ENCODE measurements at regions not wholly inside any gene's neighbourhood (a gene's known extent, or its start where the extent isn't known, plus 50 kb on each side); places are given as distances from the start of the nearest gene placed in this dataset.

DNA sequence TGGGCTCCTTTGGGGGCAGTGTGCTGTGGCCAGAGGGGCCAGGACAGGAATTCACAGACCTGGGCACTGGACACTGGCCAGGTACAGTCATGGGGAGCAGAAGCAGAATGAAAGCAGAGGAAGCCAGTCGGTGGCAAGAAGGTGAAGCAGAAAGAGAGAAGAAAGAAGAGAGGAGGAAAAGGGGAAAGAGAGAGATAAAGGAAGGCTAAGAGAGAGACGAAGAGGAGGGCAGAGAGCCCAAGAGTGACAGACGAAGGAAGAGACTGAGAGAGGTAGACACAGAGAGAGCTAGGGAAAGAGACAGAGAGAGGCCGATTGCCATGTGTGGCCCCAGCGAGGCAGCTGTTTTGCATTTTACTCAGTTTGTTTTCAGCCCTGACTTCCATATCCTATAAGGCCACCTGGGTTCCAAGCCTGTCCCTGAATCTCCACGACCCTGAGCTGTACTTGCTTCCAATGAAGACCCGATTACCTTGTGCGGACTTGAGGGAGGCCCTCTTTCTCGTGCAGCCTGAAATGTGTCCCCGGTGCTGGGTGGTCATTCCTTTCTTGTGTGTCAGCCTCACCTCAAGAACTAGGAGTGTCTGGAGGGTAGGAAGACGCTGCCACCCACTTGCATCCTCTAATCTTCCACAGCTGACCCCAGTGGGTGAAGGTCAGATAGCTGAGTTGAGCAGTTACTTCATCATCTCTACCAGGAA is 73.9 kb downstream of the LSM3 start:
- no peak for DNase-seq (ENCODE audit: low spot score in 2 of 2)
- Histone ChIP-seq H3K27me3 (no peaks in the 10 kb centered on the region), H3K4me3 (no peak overlapping the region), H3K27ac (peak overlapping the region; percentile 1 to 76), H3K4me1 (peaks cover 0 to 3% of the 10 kb centered on the region in 2 donors), H3K36me3 (no peaks in the 10 kb centered on the region), H3K9me3 (no peaks in the 10 kb centered on the region)
- intact Hi-C loops (cut with DNase I; ENCODE audit: low total_unique reads), result no loop called here
- no peak for TF ChIP-seq POLR2A (IDR thresholded peaks at IDR 0.05)
- no peak for TF ChIP-seq POLR2AphosphoS5 (IDR thresholded peaks at IDR 0.05)
- TF ChIP-seq, protein P1, sequence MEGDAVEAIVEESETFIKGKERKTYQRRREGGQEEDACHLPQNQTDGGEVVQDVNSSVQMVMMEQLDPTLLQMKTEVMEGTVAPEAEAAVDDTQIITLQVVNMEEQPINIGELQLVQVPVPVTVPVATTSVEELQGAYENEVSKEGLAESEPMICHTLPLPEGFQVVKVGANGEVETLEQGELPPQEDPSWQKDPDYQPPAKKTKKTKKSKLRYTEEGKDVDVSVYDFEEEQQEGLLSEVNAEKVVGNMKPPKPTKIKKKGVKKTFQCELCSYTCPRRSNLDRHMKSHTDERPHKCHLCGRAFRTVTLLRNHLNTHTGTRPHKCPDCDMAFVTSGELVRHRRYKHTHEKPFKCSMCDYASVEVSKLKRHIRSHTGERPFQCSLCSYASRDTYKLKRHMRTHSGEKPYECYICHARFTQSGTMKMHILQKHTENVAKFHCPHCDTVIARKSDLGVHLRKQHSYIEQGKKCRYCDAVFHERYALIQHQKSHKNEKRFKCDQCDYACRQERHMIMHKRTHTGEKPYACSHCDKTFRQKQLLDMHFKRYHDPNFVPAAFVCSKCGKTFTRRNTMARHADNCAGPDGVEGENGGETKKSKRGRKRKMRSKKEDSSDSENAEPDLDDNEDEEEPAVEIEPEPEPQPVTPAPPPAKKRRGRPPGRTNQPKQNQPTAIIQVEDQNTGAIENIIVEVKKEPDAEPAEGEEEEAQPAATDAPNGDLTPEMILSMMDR (IDR thresholded peaks at IDR 0.05), result no peak

DNA sequence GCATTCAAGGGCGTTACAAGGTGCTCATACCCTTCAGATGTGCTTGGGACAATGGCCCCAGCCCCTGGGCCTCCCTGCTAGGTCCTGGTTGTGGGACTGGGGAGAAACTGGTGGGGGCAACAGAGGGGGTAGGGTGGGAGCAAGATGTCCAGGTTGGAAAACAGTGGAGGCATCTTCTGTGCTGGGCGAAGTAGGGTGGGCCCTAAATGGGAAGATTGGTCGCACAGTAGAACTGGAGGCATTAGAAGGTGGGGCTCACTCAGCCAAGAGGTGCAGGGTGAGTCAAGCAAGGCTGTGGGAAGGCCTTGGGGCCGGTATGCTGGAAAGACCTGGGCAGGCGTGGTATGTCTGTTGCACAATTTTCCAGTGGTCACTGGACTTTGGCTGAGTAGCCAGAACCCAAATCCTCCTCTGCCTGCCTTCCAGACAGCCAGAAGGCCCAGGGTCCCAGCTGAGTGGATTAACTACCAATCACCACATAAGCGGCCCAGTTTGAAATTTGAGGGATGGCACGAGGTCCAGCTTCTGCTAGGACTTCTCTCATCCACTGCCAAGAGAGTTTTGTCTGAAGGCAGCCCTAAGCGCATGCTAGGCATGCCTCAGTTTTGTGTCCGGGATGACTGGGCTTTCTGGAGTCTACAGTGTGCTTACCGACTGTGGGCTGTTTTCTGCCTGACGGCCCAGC is 74.5 kb downstream of the LSM3 start:
- intact Hi-C loops (cut with DNase I; ENCODE audit: low total_unique reads), result no loop called here
- TF ChIP-seq, protein P1 (IDR thresholded peaks at IDR 0.05), result no peak
- TF ChIP-seq POLR2AphosphoS5 (IDR thresholded peaks at IDR 0.05), result peak in 2 of 3 donors; percentile 14 to 31
- Histone ChIP-seq H3K9me3 (no peaks in the 10 kb centered on the region), H3K27me3 (no peaks in the 10 kb centered on the region), H3K36me3 (no peaks in the 10 kb centered on the region), H3K27ac (peak overlapping the region; percentile 17 to 76), H3K4me1 (peaks cover 0 to 3% of the 10 kb centered on the region in 2 donors), H3K4me3 (no peak overlapping the region)
- DNase-seq (ENCODE audit: low spot score in 2 of 2), result peak in 1 of 2 donors; percentile 41

- DNase-seq (ENCODE audit: low spot score in 2 of 2), result no peak
- Histone ChIP-seq H3K9me3 (no peaks in the 10 kb centered on the region), H3K36me3 (no peaks in the 10 kb centered on the region), H3K27me3 (no peaks in the 10 kb centered on the region), H3K27ac (peak overlapping the region; percentile 17 to 76), H3K4me1 (peaks cover 0 to under 1% of the 10 kb centered on the region in 2 donors), H3K4me3 (no peak overlapping the region)
- intact Hi-C loops (cut with DNase I; ENCODE audit: low total_unique reads), result no loop called here
- TF ChIP-seq POLR2AphosphoS5 (IDR thresholded peaks at IDR 0.05) (peak in 1 of 3 donors; percentile 0), POLR2A (IDR thresholded peaks at IDR 0.05) (no peak)
Observed at GRCh38 chr3:14253707-14254382, 75.2 kb downstream of the LSM3 start.

GRCh38 chr3:14254812-14255702 is 76.4 kb downstream of the LSM3 start:
- Histone ChIP-seq H3K9me3 (no peaks in the 10 kb centered on the region), H3K36me3 (no peaks in the 10 kb centered on the region), H3K27ac (no peak overlapping the region), H3K4me3 (no peak overlapping the region), H3K4me1 (no peaks in the 10 kb centered on the region), H3K27me3 (no peaks in the 10 kb centered on the region)
- TF ChIP-seq, protein P1 (IDR thresholded peaks at IDR 0.05), result no peak
- TF ChIP-seq POLR2AphosphoS5 (IDR thresholded peaks at IDR 0.05), result no peak
- TF ChIP-seq POLR2A (IDR thresholded peaks at IDR 0.05), result no peak
- no peak for DNase-seq (ENCODE audit: low spot score in 2 of 2)
- intact Hi-C loops (cut with DNase I; ENCODE audit: low total_unique reads), result no loop called here

DNA sequence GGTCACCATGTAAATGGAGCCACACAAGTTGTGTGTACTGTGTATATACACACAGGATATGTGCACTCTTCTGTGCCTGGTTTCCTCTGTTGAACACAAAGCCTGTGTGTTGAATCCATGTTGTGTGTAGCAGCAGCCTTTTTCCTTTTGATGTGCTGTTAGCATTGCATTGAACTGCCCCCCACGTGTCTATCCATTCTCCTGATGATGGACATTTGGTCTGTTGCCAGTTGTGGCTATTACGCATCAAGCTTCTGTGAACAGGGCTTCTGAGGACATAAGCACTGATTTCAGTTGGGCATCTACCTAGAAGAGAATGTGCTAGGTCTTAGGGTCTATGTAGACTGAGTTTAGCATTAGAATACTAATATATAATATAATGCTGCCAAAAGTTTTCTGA is 77.4 kb downstream of the LSM3 start:
- TF ChIP-seq POLR2A (IDR thresholded peaks at IDR 0.05) (no peak), POLR2AphosphoS5 (IDR thresholded peaks at IDR 0.05) (no peak)
- TF ChIP-seq, protein P1 (IDR thresholded peaks at IDR 0.05), result no peak
- intact Hi-C loops (cut with DNase I; ENCODE audit: low total_unique reads), result no loop called here
- Histone ChIP-seq H3K4me1 (no peaks in the 10 kb centered on the region), H3K36me3 (no peaks in the 10 kb centered on the region), H3K9me3 (no peaks in the 10 kb centered on the region), H3K27ac (no peak overlapping the region), H3K4me3 (no peak overlapping the region), H3K27me3 (no peaks in the 10 kb centered on the region)
- no peak for DNase-seq (ENCODE audit: low spot score in 2 of 2)

Data from breast epithelium (tissue), 4 donors.